Sigmoid colon (tissue), 4 donors: ENCODE measurements at regions not wholly inside any gene's neighbourhood (a gene's known extent, or its start where the extent isn't known, plus 50 kb on each side); places are given as distances from the start of the nearest gene placed in this dataset.

Experiments
- CTCF ChIP-seq, 4 experiments: fragments of 450-650 bp in 3 of 4; fragments of 200-600 bp in 1 of 4; IDR thresholded peaks; one replicate each; pipeline ENCODE4 v1.5.1; 2016 to 2019; ENCODE audit warnings: antibody characterized with exemption in 4 of 4, mild to moderate bottlenecking in 3 of 4, moderate library complexity in 2 of 4
- EP300 ChIP-seq, 4 donors: sonication (generic); formaldehyde crosslinking; IDR thresholded peaks; one replicate each; pipeline ENCODE4 v1.6.1; 2017; ENCODE audit warnings: antibody characterized with exemption in 4 of 4
- POLR2AphosphoS5 ChIP-seq, 4 donors: sonication (generic); formaldehyde crosslinking; IDR thresholded peaks; one replicate each; pipeline ENCODE4 v1.6.1; 2017; ENCODE audit warnings: antibody characterized with exemption in 4 of 4

GRCh38 chr5:87139795-87140194 is 127.9 kb upstream of the RASA1 start:
- TF ChIP-seq EP300 (IDR thresholded peaks at IDR 0.05), result no peak
- no peak for TF ChIP-seq CTCF (IDR thresholded peaks at IDR 0.05)
- no peak for TF ChIP-seq POLR2AphosphoS5 (IDR thresholded peaks at IDR 0.05)
